ENCODE measurements at regions not wholly inside any gene's neighbourhood (a gene's known extent, or its start where the extent isn't known, plus 50 kb on each side); places are given as distances from the start of the nearest gene placed in this dataset.

GRCh38 chr1:38579056-38579455 is 280.5 kb downstream of the RRAGC start:
- no peaks in the 10 kb centered on the region for H3K36me3 ChIP-seq (ENCODE audit: control insufficient read depth, insufficient read depth, low read length)
- no peak for FAIRE-seq
- DNase-seq (ENCODE audit: low read depth) = no peak
- TF ChIP-seq CTCF (IDR thresholded peaks at IDR 0.05; ENCODE audit: insufficient read depth, low read length, severe bottlenecking) = no peak
- H3K27me3 ChIP-seq (ENCODE audit: control insufficient read depth, insufficient read depth, low read length) = peaks cover 20% of the 10 kb centered on the region
- H3K4me3 ChIP-seq (ENCODE audit: low read depth, low read length) = no peak overlapping the region

GRCh38 chr1:38578271-38578951 is 281.2 kb downstream of the RRAGC start:
- no peaks in the 10 kb centered on the region for H3K36me3 ChIP-seq (ENCODE audit: control insufficient read depth, insufficient read depth, low read length)
- no peak for DNase-seq (ENCODE audit: low read depth)
- H3K27me3 ChIP-seq (ENCODE audit: control insufficient read depth, insufficient read depth, low read length) = peaks cover 20% of the 10 kb centered on the region
- TF ChIP-seq CTCF (IDR thresholded peaks at IDR 0.05; ENCODE audit: insufficient read depth, low read length, severe bottlenecking) = no peak
- no peak overlapping the region for H3K4me3 ChIP-seq (ENCODE audit: low read depth, low read length)
- FAIRE-seq = no peak

- Histone ChIP-seq H3K4me3 (ENCODE audit: low read depth, low read length) (no peak overlapping the region), H3K36me3 (ENCODE audit: control insufficient read depth, insufficient read depth, low read length) (no peaks in the 10 kb centered on the region), H3K27me3 (ENCODE audit: control insufficient read depth, insufficient read depth, low read length) (peaks cover 20% of the 10 kb centered on the region)
- no peak for DNase-seq (ENCODE audit: low read depth)
- no peak for TF ChIP-seq CTCF (IDR thresholded peaks at IDR 0.05; ENCODE audit: insufficient read depth, low read length, severe bottlenecking)
- FAIRE-seq = no peak
These were observed 281.7 kb downstream of the RRAGC start for GRCh38 chr1:38577937-38578270.

GRCh38 chr1:38577385-38577784 is 282.2 kb downstream of the RRAGC start:
- H3K27me3 ChIP-seq (ENCODE audit: control insufficient read depth, insufficient read depth, low read length) = peaks cover 20% of the 10 kb centered on the region
- DNase-seq (ENCODE audit: low read depth) (no peak), FAIRE-seq (no peak)
- H3K4me3 ChIP-seq (ENCODE audit: low read depth, low read length) = no peak overlapping the region
- no peaks in the 10 kb centered on the region for H3K36me3 ChIP-seq (ENCODE audit: control insufficient read depth, insufficient read depth, low read length)
- no peak for TF ChIP-seq CTCF (IDR thresholded peaks at IDR 0.05; ENCODE audit: insufficient read depth, low read length, severe bottlenecking)

GRCh38 chr1:38576241-38576640 is 283.3 kb downstream of the RRAGC start:
- DNase-seq (ENCODE audit: low read depth) = no peak
- H3K27me3 ChIP-seq (ENCODE audit: control insufficient read depth, insufficient read depth, low read length) = peaks cover 20% of the 10 kb centered on the region
- H3K36me3 ChIP-seq (ENCODE audit: control insufficient read depth, insufficient read depth, low read length) = no peaks in the 10 kb centered on the region
- FAIRE-seq = no peak
- H3K4me3 ChIP-seq (ENCODE audit: low read depth, low read length) = no peak overlapping the region
- TF ChIP-seq CTCF (IDR thresholded peaks at IDR 0.05; ENCODE audit: insufficient read depth, low read length, severe bottlenecking) = no peak

GRCh38 chr1:38571726-38572125 is 287.8 kb downstream of the RRAGC start:
- FAIRE-seq = no peak
- no peak overlapping the region for H3K4me3 ChIP-seq (ENCODE audit: low read depth, low read length)
- H3K36me3 ChIP-seq (ENCODE audit: control insufficient read depth, insufficient read depth, low read length) = no peaks in the 10 kb centered on the region
- no peak for DNase-seq (ENCODE audit: low read depth)
- peaks cover 2% of the 10 kb centered on the region for H3K27me3 ChIP-seq (ENCODE audit: control insufficient read depth, insufficient read depth, low read length)
- no peak for TF ChIP-seq CTCF (IDR thresholded peaks at IDR 0.05; ENCODE audit: insufficient read depth, low read length, severe bottlenecking)
